Gastroesophageal sphincter (tissue), 3 donors: ENCODE measurements at regions not wholly inside any gene's neighbourhood (a gene's known extent, or its start where the extent isn't known, plus 50 kb on each side); places are given as distances from the start of the nearest gene placed in this dataset.

ENCODE experiments used
- EP300 ChIP-seq: sonication (generic); formaldehyde crosslinking; IDR thresholded peaks from one replicate; pipeline ENCODE4 v1.6.1; 2017; ENCODE audit warnings: antibody characterized with exemption, mild to moderate bottlenecking
- POLR2A ChIP-seq, 2 donors: fragments of 450-650 bp; IDR thresholded peaks; one replicate each; pipeline ENCODE4 v1.6.1; 2017; ENCODE audit warnings: antibody characterized with exemption in 2 of 2, mild to moderate bottlenecking in 2 of 2, moderate library complexity in 1 of 2
- POLR2AphosphoS5 ChIP-seq: sonication (generic); formaldehyde crosslinking; IDR thresholded peaks from one replicate; pipeline ENCODE4 v1.6.1; 2017; ENCODE audit warnings: antibody characterized with exemption
- TF ChIP-seq, protein P1 (sequence below), 4 experiments: fragments of 200-600 bp in 2 of 4; fragments of 450-650 bp in 2 of 4; sonication (generic) in 1 of 4; IDR thresholded peaks; one replicate each; pipeline ENCODE4 v1.5.1; 2017 to 2019; ENCODE audit warnings: antibody characterized with exemption in 4 of 4, mild to moderate bottlenecking in 2 of 4, moderate library complexity in 2 of 4

DNA sequence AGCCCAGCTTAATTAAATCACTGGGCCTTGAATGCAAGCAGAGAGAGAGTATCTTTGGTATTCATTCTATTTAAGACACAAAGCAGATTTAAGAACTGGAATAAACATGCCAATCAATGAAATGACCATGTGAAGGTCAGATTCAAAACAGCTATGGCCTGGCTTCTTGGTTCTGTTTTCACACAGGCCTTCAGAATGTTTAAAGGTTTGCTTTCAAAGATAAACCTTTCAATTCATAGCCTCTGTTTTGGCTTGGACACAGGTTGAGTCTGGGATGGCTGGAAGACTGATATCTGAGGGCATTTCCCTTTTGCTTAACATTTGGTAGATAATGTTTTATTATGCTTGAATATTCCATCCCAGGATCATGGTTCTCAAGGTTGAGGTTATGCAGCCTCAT, 244.4 kb upstream of the KBTBD8 start:
- TF ChIP-seq POLR2AphosphoS5: no peak
- TF ChIP-seq, protein P1, sequence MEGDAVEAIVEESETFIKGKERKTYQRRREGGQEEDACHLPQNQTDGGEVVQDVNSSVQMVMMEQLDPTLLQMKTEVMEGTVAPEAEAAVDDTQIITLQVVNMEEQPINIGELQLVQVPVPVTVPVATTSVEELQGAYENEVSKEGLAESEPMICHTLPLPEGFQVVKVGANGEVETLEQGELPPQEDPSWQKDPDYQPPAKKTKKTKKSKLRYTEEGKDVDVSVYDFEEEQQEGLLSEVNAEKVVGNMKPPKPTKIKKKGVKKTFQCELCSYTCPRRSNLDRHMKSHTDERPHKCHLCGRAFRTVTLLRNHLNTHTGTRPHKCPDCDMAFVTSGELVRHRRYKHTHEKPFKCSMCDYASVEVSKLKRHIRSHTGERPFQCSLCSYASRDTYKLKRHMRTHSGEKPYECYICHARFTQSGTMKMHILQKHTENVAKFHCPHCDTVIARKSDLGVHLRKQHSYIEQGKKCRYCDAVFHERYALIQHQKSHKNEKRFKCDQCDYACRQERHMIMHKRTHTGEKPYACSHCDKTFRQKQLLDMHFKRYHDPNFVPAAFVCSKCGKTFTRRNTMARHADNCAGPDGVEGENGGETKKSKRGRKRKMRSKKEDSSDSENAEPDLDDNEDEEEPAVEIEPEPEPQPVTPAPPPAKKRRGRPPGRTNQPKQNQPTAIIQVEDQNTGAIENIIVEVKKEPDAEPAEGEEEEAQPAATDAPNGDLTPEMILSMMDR (IDR thresholded peaks at IDR 0.05): no peak
- no peak for TF ChIP-seq POLR2A (IDR thresholded peaks at IDR 0.05)
- no peak for TF ChIP-seq EP300
